Neutrophil (primary cell): ENCODE measurements at regions not wholly inside any gene's neighbourhood (a gene's known extent, or its start where the extent isn't known, plus 50 kb on each side); places are given as distances from the start of the nearest gene placed in this dataset.

Experiments
- H3K27ac ChIP-seq: fragments of 200-600 bp; sonication (generic); 2 replicates; pipeline ENCODE4 v1.5.1; 2016; ENCODE audit warnings: mild to moderate bottlenecking, moderate library complexity
- H3K27me3 ChIP-seq: fragments of 200-600 bp; sonication (generic); 2 replicates; pipeline ENCODE4 v1.6.0; 2016; ENCODE audit warnings: mild to moderate bottlenecking
- H3K36me3 ChIP-seq: fragments of 200-600 bp; sonication (generic); 2 replicates; pipeline ENCODE4 v1.5.1; 2017
- H3K4me1 ChIP-seq, 2 experiments: fragments of 200-600 bp in 1 of 2; sonication (generic) in 1 of 2; 1 replicate in 1 of 2; 2 replicates in 1 of 2; pipeline versions ENCODE4 v1.5.1 to v1.6.1; 2013 to 2016; ENCODE audit warnings: low read depth in 1 of 2, low read length in 1 of 2, mild to moderate bottlenecking in 1 of 2, moderate library complexity in 1 of 2; ENCODE audit not compliant: control insufficient read depth in 1 of 2, insufficient read depth in 1 of 2
- H3K4me3 ChIP-seq, 2 experiments: fragments of 200-600 bp in 1 of 2; sonication (generic) in 1 of 2; 1 replicate in 1 of 2; 2 replicates in 1 of 2; pipeline ENCODE4 v1.5.1; 2013 to 2016; ENCODE audit warnings: low read depth in 1 of 2, low read length in 1 of 2, mild to moderate bottlenecking in 1 of 2, moderate library complexity in 1 of 2
- H3K9me3 ChIP-seq: fragments of 200-600 bp; sonication (generic); 2 replicates; pipeline ENCODE4 v1.5.1; 2016
- TF ChIP-seq, protein P1 (sequence below): fragments of 200-600 bp; sonication (generic); IDR thresholded peaks from 2 replicates; pipeline ENCODE4 v1.5.1; 2016; ENCODE audit warnings: antibody characterized with exemption

DNA sequence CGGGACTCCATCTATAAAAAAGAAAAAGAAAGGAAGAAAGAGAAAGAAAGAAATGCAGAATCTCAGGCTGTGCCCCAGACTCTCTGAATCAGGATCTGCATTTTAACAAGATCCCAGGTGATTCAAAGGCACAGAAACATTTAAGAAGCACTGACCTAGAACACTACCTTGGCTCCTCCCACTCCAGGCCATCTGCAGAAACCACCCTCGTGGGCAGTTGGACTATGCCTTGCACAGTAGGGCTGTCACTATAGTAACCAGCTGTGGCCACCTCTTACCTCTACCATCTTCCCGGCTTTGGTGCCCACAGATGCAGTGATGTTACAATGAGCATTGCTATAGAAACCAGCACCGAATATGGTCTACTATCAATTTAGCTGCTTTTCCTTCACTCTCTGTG is 110.9 kb upstream of the PWP1 start:
- H3K36me3 ChIP-seq, result no peaks in the 10 kb centered on the region
- H3K9me3 ChIP-seq, result no peaks in the 10 kb centered on the region
- no peak overlapping the region for H3K27ac ChIP-seq
- no peaks in the 10 kb centered on the region for H3K27me3 ChIP-seq
- no peaks in the 10 kb centered on the region for H3K4me1 ChIP-seq
- no peak overlapping the region for H3K4me3 ChIP-seq
- TF ChIP-seq, protein P1, sequence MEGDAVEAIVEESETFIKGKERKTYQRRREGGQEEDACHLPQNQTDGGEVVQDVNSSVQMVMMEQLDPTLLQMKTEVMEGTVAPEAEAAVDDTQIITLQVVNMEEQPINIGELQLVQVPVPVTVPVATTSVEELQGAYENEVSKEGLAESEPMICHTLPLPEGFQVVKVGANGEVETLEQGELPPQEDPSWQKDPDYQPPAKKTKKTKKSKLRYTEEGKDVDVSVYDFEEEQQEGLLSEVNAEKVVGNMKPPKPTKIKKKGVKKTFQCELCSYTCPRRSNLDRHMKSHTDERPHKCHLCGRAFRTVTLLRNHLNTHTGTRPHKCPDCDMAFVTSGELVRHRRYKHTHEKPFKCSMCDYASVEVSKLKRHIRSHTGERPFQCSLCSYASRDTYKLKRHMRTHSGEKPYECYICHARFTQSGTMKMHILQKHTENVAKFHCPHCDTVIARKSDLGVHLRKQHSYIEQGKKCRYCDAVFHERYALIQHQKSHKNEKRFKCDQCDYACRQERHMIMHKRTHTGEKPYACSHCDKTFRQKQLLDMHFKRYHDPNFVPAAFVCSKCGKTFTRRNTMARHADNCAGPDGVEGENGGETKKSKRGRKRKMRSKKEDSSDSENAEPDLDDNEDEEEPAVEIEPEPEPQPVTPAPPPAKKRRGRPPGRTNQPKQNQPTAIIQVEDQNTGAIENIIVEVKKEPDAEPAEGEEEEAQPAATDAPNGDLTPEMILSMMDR, result no peak

DNA sequence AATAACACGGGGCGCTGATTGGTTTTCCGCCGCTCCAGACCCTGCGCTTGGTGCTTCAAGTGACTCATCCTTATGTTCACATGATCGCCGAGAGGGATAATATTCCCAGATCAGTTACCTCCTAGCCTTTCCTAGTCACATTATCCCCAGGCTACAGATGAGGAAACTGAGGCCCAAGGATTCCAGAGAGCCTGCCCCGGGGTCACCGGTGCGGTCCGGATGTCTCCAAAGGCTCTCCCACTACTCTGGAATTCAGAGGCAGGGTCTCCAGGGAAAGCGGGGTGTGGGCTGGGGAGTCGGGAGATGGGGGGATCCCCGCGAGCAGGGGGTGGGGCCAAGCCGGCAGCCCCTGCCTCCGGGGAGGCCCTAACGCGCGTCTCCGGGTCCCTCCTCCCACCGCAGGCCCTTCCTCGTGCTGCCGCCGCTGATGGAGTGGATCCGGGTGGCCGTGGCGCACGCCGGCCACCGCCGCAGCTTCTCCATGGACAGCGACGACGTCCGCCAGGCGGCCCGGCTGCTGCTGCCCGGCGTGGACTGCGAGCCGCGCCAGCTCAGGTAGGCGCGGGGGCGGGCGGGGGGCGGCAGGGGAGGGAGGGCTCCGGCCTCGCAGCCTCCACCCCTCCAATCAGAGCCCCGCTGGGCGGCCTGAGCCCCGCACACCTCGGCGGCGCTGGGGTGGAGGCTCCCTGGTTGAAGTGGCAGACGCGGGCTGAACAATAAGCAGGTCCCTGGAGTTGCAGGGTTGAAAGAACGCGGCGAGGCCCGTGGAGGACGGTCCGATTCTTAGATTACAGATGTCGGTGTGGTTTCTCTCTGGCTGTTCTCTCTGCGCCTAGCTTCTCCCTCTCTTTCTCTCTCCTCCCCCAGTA is 104.6 kb upstream of the PWP1 start:
- H3K4me3 ChIP-seq, result no peak overlapping the region
- H3K27ac ChIP-seq, result no peak overlapping the region
- H3K4me1 ChIP-seq, result peaks cover 9 to 25% of the 10 kb centered on the region in 2 experiments
- H3K9me3 ChIP-seq, result no peaks in the 10 kb centered on the region
- H3K27me3 ChIP-seq, result no peaks in the 10 kb centered on the region
- TF ChIP-seq, protein P1, result no peak
- no peaks in the 10 kb centered on the region for H3K36me3 ChIP-seq

DNA sequence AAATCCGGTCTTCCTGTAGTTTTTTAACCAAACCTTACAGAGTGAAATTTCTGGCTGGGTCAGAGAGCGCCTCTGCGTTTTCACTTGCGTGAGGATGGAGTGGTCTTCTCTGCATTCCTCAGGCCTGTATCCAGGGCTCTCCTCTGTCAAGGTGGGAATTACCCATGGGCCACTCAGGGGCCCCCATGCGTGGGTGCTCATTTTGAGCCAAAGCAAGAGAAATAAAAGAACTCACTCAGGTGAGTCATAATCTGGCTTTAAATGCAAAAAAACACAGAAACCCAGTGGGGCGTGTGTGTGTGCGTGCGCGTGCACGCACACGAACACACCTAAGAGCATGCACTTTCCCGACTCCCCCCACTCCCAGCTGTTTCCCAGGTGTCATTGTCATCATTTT is 104.0 kb upstream of the PWP1 start:
- Histone ChIP-seq H3K36me3 (no peaks in the 10 kb centered on the region), H3K4me1 (peaks cover 9 to 26% of the 10 kb centered on the region in 2 experiments), H3K27ac (no peak overlapping the region), H3K27me3 (no peaks in the 10 kb centered on the region), H3K9me3 (no peaks in the 10 kb centered on the region), H3K4me3 (no peak overlapping the region)
- TF ChIP-seq, protein P1, result no peak

DNA sequence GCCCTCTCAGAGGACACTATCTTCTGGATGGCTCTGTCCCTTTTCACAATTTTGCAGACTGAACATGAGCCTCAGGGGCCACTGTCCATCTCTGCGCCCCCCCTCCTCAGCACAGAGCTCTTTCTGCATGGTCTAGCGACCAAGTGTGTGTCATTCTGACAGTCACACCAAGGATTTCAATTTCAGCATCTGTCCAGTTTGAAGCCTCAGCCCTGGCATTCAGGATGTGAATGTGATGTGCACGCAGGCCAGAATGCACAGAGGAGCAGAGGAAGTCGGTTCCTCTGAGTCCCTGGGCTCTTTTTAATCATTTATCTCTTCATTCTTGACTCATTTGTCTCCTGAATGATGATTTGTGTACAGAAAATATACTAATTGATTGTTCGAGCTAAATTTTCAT is 102.0 kb upstream of the PWP1 start:
- Histone ChIP-seq H3K9me3 (no peaks in the 10 kb centered on the region), H3K27ac (no peak overlapping the region), H3K27me3 (no peaks in the 10 kb centered on the region), H3K4me3 (no peak overlapping the region), H3K36me3 (no peaks in the 10 kb centered on the region), H3K4me1 (peaks cover 9 to 26% of the 10 kb centered on the region in 2 experiments)
- TF ChIP-seq, protein P1, result no peak

DNA sequence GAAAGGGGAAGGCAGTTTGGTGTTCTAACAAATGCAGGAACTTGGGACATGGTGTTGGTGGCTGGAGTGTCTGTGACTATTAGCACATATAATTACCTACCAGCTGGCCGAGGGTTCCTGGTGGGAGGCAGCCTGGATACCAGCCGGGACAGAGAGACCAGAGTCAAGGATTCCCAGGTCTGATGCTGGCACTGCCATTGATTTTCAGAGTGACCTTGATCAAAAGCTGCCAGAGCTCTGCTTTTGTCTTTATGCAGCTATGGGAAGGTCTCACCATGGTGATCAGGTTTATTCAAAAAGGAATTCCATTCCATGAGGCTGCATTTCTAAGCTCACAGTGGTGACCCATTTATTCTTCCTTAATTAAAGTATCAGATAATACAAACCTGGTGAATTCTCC is 101.0 kb upstream of the PWP1 start:
- Histone ChIP-seq H3K27me3 (no peaks in the 10 kb centered on the region), H3K36me3 (no peaks in the 10 kb centered on the region), H3K4me1 (peaks cover 9 to 26% of the 10 kb centered on the region in 2 experiments), H3K9me3 (no peaks in the 10 kb centered on the region), H3K4me3 (no peak overlapping the region), H3K27ac (peak overlapping the region; percentile 48)
- TF ChIP-seq, protein P1, result no peak
